ENCODE measurements at regions not wholly inside any gene's neighbourhood (a gene's known extent, or its start where the extent isn't known, plus 50 kb on each side); places are given as distances from the start of the nearest gene placed in this dataset.

DNA sequence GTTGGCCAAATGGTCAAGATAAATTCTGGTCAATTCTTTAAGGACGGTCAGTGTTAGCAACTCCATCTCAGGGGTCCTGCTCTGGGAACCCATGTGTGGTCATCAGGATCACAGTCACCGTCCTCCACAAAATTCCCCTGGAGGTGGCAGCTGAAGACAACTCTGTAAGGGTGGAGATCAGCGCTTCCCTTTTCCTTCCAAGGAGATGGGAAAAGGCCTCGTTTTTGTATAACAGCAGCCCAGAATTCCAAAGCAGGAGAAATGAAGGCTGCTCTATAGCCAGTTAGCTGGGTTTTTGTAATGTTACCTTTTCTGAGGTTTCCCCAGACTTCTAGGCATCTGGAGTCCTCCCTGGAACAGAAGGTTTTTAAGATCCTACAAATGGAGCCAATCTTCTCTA is 334.8 kb downstream of the MYCN start:
- DNase-seq (ENCODE audit: low read depth), result no peak

DNA sequence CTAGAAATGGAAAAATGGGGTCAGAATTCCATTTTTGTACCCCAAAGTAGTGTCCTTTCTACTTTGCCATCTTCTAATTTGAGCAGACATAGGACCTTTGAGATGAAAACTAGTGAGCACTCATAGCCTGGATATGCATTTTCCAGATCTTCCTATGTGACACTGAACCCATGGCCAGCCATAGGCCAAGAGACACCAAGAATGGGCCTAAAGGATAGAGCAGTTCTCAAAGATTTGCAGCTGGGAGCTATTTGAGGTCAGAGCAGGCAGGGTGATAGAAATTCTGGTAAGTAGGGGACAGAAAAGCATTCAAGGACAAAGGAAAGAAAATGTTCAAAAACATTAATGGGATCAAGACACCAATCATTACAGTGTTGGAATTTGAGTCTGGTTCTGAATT is 332.8 kb downstream of the MYCN start:
- DNase-seq (ENCODE audit: low read depth), result no peak

GRCh38 chr2:16272038-16272788 is 331.9 kb downstream of the MYCN start:
- DNase-seq (ENCODE audit: low read depth), result no peak

GRCh38 chr2:16271231-16271896 is 331.0 kb downstream of the MYCN start:
- DNase-seq (ENCODE audit: low read depth), result no peak

GRCh38 chr2:16270441-16270840 is 330.1 kb downstream of the MYCN start:
- DNase-seq (ENCODE audit: low read depth), result no peak

DNA sequence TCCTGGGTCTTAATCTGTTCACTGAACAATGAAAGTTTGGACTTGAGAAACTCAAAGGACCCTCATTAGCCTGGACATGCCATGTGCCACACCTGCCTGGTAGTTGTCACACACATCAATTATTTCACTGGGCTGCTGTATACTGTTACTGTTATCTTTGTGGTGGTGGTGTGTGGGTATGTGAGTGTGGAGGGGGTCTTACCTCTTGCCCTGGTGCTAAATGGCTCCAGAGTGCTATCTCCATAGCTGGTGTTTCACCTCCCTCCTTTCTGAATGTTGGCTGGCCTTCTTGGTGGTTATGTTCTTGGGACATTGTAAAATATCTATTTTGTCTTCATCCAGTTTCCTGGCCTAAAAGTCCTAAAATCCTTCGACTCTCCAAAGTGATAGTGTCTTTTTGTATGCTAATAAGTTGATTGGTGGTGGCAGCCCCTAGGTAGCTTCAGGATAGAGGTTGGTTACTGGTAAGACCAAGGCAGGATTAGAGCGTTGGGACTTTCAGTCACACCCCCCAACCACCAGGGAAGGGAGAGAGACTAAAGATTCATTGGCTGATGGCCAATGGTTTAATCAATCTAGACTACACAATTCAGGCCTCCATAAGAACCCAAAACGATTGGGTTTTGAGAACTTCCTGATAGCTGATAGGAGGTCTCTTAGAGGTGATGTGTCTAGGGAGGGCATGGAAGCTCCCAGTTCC is 328.1 kb downstream of the MYCN start:
- no peak for DNase-seq (ENCODE audit: low read depth)

DNA sequence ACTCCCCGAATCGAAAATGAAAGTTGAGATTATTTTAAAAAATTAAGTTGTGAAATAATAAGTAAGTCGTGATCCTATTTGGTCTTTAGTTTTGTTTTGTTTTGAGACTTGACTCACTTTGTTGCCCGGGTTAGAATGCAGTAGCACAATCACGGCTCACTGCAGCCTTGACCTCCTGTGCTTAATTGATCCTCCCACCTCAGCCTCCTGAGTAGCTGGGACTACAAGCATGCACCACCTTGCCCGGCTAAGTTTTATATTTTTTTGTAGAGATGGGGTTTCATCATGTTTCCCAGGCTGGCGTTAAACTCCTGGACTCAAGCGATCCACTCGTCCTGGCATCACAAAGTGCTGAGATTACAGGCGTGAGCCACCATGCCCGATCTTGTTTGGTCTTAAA is 326.2 kb downstream of the MYCN start:
- no peak for DNase-seq (ENCODE audit: low read depth)

GRCh38 chr2:16264931-16265540 is 324.7 kb downstream of the MYCN start:
- DNase-seq (ENCODE audit: low read depth), result no peak

- DNase-seq (ENCODE audit: low read depth), result no peak
Measured at GRCh38 chr2:16264491-16264890, 324.1 kb downstream of the MYCN start.

DNA sequence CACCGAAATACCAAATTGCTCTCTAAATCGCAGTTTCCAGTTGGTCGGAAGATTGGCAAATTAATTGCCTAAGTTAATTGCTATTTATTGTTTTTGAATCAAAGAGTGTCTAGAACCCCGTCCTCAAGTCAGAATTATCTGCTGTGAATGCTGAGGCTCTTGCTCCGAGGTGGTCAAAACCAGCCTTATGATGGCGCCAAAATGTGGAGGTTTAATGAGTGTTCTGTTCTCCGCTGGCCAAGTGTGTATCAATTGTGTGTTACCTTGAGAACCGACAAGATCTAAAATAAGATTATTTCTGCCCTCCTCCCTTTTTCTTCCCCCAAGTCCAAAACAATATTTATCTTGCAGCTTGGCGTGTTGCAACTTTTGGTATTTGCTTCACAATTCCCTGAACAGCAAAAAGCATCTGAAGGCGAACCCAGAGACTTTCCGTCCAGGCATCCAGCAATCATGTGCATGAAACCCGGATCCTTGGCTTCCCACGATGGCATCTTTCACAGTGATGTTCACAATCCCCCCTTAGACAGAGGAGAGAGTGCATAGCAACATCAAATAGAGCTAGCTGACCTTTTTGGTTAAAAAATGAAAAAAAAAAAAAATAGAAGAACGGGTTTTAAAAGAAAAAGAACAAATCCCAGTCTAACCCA is 323.0 kb downstream of the MYCN start:
- no peak for DNase-seq (ENCODE audit: low read depth)

- no peak for DNase-seq (ENCODE audit: low read depth)
Measured at GRCh38 chr2:16262526-16263178, 322.3 kb downstream of the MYCN start.

- no peak for DNase-seq (ENCODE audit: low read depth)
Measured at GRCh38 chr2:16261791-16262190, 321.4 kb downstream of the MYCN start.

DNA sequence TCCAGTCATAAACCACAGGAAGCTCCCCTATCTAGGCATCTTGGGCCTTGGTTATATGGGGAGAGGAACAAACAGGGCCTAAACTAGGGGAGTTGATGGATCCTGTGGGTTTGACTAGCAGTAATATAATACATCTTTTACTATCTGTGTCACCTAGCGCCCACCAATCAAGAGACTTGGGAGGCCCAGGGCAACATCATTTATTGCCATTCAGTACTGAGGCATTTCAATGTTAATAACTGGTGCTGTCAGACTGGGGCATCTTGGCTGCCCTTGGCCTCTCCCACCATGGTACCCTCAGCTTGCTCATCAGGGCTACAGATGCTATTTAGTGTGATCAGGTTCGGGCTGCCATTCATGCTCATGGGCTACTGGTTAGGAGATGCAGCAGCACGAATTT is 320.7 kb downstream of the MYCN start:
- DNase-seq (ENCODE audit: low read depth), result no peak

GRCh38 chr2:16260041-16260830 is 319.9 kb downstream of the MYCN start:
- no peak for DNase-seq (ENCODE audit: low read depth)

GRCh38 chr2:16259010-16259409 is 318.7 kb downstream of the MYCN start:
- no peak for DNase-seq (ENCODE audit: low read depth)

- DNase-seq (ENCODE audit: low read depth), result no peak
Measured at GRCh38 chr2:16258350-16258749, 318.0 kb downstream of the MYCN start.

DNA sequence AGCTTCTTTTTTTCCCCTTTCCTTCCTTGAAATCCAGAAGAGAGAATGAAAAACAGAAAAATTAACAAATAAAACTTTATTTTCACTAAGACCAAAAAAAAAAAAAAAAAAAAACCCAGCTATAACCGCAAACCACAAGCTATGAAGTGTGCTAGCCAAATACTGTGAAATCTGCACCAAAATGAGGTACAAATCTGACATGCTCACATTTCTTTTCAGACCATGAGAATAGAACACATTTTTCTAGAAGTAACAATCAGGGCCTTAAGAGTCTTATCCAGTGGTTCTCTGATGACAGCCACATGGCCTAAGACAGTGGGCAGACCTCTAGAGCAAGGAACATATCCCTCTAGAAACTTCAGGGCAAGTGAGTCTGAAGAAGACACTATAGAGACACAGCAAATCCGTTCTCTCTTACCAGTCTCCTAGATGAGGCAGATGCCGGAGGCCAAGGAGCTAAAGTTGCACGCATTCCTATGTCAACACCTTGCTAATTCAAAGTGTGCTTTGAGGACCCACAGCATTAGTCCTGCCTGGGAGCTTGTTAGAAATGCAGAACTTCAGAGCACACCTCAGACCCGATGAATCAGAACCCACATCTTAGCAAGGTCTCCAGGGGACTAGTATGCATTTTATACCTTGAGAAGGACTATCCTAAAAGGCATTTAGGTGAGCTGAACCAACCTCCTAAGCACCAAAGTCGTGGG is 317.1 kb downstream of the MYCN start:
- DNase-seq (ENCODE audit: low read depth), result no peak

DNA sequence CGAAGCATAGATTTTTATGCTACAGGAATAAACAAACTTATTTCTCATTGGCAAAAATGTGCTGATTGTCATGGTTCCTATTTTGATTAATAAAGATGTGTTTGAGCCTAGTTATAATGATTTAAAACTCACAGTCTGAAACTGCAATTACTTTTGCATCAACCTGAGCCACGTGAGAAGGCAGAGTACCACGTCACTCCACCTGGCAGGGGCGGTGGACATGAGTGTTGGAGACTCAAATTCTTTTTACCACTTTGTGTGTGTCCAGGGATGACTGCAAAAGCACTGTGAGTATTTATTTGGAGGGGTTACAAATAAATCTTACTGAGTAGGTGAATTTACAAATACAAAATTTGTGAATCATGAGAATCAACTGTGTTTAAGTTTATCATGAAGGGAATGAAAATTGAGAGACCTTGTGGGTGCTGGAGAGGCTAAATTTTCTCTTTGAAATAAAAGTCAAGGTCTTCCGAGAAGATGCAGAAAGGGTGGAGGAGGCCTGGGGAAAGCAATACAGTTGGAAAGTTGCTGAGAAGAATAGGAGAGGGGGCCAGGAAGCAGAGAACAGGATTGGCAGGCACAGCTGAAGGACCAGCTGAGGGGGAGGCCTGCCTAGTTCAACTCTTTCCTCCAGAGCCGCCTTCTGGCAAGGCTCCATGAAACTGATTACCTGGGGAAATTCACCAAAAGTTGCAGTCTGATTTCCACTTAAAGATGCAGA is 316.4 kb downstream of the MYCN start:
- no peak for DNase-seq (ENCODE audit: low read depth)

- DNase-seq (ENCODE audit: low read depth), result no peak
Measured at GRCh38 chr2:16255120-16255519, 314.8 kb downstream of the MYCN start.

All from activated T-helper 1 cell treated with Interleukin-2 at 50 U/mL for 16 hours (primary cell).